Astrocyte of the cerebellum (primary cell): ENCODE measurements at regions not wholly inside any gene's neighbourhood (a gene's known extent, or its start where the extent isn't known, plus 50 kb on each side); places are given as distances from the start of the nearest gene placed in this dataset.
A peak's percentile ranks its signal among the peaks of the same experiment; 100 is the strongest.
"Not testable (repeated sequence)": the region's sequence is repeated elsewhere in the genome, so short reads cannot be mapped to it uniquely, and the experiment has no call there.

Source experiments
- DNase-seq: peaks from one replicate; pipeline ENCODE4 v3.0.0-alpha.2; 2011; ENCODE audit warnings: low read depth
- H3K4me3 ChIP-seq: 2 replicates; pipeline ENCODE4 v1.5.1; 2011; ENCODE audit warnings: mild to moderate bottlenecking, low read depth, low read length, moderate library complexity
- CTCF ChIP-seq: IDR thresholded peaks from 2 replicates; pipeline ENCODE4 v1.5.1; 2012; ENCODE audit warnings: low read length, low read depth, moderate library complexity, mild to moderate bottlenecking; ENCODE audit errors: missing control alignments
- in situ Hi-C: cut with HindIII; loops from 2 replicates; pipeline ENCODE4 v1.10.0; 2017; ENCODE audit warnings: low sequenced_read_pairs

GRCh38 chr13:109312399-109312798, 474.0 kb downstream of the IRS2 start:
- in situ Hi-C loops, result no loop called here
- DNase-seq, result no peak
- TF ChIP-seq CTCF, result no peak
- no peak overlapping the region for H3K4me3 ChIP-seq

- in situ Hi-C loops, H3K4me3 ChIP-seq, DNase-seq: not testable (repeated sequence)
These were observed 474.9 kb downstream of the IRS2 start for GRCh38 chr13:109311431-109311976.

GRCh38 chr13:109309625-109310363, 476.6 kb downstream of the IRS2 start:
- DNase-seq, result no peak
- in situ Hi-C loops, result no loop called here
- TF ChIP-seq CTCF, result no peak

DNA sequence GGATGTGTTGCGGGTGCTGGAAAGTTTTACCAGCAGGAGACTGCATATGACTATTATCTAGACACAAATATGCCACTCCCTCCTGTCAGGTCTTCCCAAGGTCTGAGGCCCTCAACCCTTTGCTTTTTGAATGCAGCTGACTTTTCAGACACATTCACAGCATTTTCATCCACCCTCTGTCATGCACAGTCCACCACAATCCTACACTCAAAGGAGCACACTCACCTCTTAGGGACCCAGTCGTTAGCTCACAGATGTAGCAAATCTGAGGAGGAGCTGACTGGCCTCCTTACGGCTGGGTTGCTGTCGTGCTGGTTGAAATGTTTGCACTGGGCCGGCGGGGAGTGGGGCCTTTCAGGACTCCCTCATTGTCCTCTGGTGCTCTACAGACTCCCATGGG, 479.4 kb downstream of the IRS2 start:
- TF ChIP-seq CTCF, result no peak
- H3K4me3 ChIP-seq, result no peak overlapping the region
- no peak for DNase-seq
- in situ Hi-C loops, result no loop called here

More at GRCh38 chr13:109309625-109310363, 476.6 kb downstream of the IRS2 start:
- no peak overlapping the region for H3K4me3 ChIP-seq

- in situ Hi-C loops, result no loop called here
- no peak for DNase-seq
- no peak overlapping the region for H3K4me3 ChIP-seq
- TF ChIP-seq CTCF, result no peak
These were observed 484.7 kb downstream of the IRS2 start for GRCh38 chr13:109301726-109302125.

- TF ChIP-seq CTCF, result no peak
- no peak overlapping the region for H3K4me3 ChIP-seq
- DNase-seq, result no peak
- in situ Hi-C loops, result no loop called here
These were observed 485.1 kb downstream of the IRS2 start for GRCh38 chr13:109301276-109301675.

GRCh38 chr13:109297628-109298027, 488.8 kb downstream of the IRS2 start:
- in situ Hi-C loops, result no loop called here
- no peak overlapping the region for H3K4me3 ChIP-seq
- TF ChIP-seq CTCF, result no peak
- DNase-seq, result peak; percentile 40
